Gastrocnemius medialis (tissue), 4 donors: ENCODE measurements at regions not wholly inside any gene's neighbourhood (a gene's known extent, or its start where the extent isn't known, plus 50 kb on each side); places are given as distances from the start of the nearest gene placed in this dataset.
A peak's percentile ranks its signal among the peaks of the same experiment; 100 is the strongest.

Experiments used
- ATAC-seq, 2 donors: fragments of 150-250 bp; one replicate each; pipeline ENCODE4 v1.9.1; 2016
- DNase-seq, 2 donors: peaks; one replicate each; pipeline ENCODE4 v3.0.0-alpha.2; 2019
- H3K27ac ChIP-seq, 4 donors: fragments of 200-600 bp; sonication (generic); 1 replicate in 1 of 4; 2 replicates in 3 of 4; pipeline ENCODE4 v1.5.1; 2016 to 2018; ENCODE audit warnings: mild to moderate bottlenecking in 2 of 4, moderate library complexity in 1 of 4
- H3K27me3 ChIP-seq, 3 donors: fragments of 200-600 bp; sonication (generic) in 2 of 3; 1 replicate in 1 of 3; 2 replicates in 2 of 3; pipeline versions ENCODE4 v1.5.1 to v1.6.0; 2016 to 2019; ENCODE audit warnings: mild to moderate bottlenecking in 1 of 3, moderate library complexity in 1 of 3
- H3K36me3 ChIP-seq, 2 donors: fragments of 200-600 bp; sonication (generic) in 1 of 2; one replicate each; pipeline ENCODE4 v1.5.1; 2017 to 2018
- H3K4me1 ChIP-seq, 2 donors: fragments of 200-600 bp; sonication (generic) in 1 of 2; one replicate each; pipeline ENCODE4 v1.5.1; 2016 to 2017; ENCODE audit warnings: mild to moderate bottlenecking in 2 of 2
- H3K4me3 ChIP-seq, 4 donors: fragments of 200-600 bp; sonication (generic) in 3 of 4; 1 replicate in 1 of 4; 2 replicates in 3 of 4; pipeline ENCODE4 v1.5.1; 2016 to 2019; ENCODE audit warnings: mild to moderate bottlenecking in 2 of 4
- H3K9me3 ChIP-seq, 3 donors: fragments of 200-600 bp; sonication (generic) in 2 of 3; 1 replicate in 1 of 3; 2 replicates in 2 of 3; pipeline ENCODE4 v1.5.1; 2016 to 2019
- POLR2A ChIP-seq, 2 donors: fragments of 450-650 bp; IDR thresholded peaks; one replicate each; pipeline ENCODE4 v1.6.1; 2017; ENCODE audit warnings: antibody characterized with exemption in 2 of 2, mild to moderate bottlenecking in 2 of 2, moderate library complexity in 2 of 2
- in situ Hi-C, 4 donors: fragments of 200-750 bp; cut with MboI; loops; one replicate each; pipeline versions ENCODE4 v1.15.0 to v1.8.0; 2017; ENCODE audit warnings: low sequenced_read_pairs in 4 of 4
- intact Hi-C: fragments of 100-400 bp; cut with DNase I; formaldehyde crosslinking; loops from one replicate; pipeline ENCODE4 v1.15.1; 2023; ENCODE audit warnings: low total_unique reads
- TF ChIP-seq, protein P1 (sequence below), 5 experiments: fragments of 450-650 bp in 3 of 5; fragments of 200-600 bp in 2 of 5; sonication (generic) in 2 of 5; IDR thresholded peaks in 4 of 5; conservative IDR thresholded peaks in 1 of 5; 1 replicate in 4 of 5; 2 replicates in 1 of 5; pipeline ENCODE4 v1.5.1; 2016 to 2019; ENCODE audit warnings: antibody characterized with exemption in 5 of 5, mild to moderate bottlenecking in 3 of 5, moderate library complexity in 3 of 5

DNA sequence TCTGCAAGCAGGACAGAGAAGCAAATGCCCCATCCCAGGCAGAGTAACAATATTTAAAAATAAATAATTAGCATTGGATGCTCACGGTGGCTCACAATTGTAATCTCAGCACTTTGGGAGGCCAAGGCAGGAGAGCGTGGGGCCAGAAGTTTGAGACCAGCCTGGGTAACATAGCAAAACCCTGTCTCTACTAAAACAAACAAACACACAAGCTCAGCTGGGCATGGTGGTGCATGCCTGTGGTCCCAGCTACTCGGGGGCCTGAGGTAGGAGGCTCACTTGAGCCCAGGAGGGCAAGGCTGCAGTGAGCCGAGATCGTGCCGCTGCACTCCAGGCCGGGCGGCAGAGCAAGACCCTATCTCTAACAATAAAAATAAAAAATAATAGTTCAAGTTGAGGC is 74.7 kb upstream of the NCOR2 start:
- TF ChIP-seq, protein P1, sequence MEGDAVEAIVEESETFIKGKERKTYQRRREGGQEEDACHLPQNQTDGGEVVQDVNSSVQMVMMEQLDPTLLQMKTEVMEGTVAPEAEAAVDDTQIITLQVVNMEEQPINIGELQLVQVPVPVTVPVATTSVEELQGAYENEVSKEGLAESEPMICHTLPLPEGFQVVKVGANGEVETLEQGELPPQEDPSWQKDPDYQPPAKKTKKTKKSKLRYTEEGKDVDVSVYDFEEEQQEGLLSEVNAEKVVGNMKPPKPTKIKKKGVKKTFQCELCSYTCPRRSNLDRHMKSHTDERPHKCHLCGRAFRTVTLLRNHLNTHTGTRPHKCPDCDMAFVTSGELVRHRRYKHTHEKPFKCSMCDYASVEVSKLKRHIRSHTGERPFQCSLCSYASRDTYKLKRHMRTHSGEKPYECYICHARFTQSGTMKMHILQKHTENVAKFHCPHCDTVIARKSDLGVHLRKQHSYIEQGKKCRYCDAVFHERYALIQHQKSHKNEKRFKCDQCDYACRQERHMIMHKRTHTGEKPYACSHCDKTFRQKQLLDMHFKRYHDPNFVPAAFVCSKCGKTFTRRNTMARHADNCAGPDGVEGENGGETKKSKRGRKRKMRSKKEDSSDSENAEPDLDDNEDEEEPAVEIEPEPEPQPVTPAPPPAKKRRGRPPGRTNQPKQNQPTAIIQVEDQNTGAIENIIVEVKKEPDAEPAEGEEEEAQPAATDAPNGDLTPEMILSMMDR (IDR thresholded peaks at IDR 0.05 in 4 of 5, conservative IDR thresholded peaks at IDR 0.05 in 1 of 5): no peak
- TF ChIP-seq POLR2A (IDR thresholded peaks at IDR 0.05): no peak
- Histone ChIP-seq H3K36me3 (no peaks in the 10 kb centered on the region), H3K4me3 (no peak overlapping the region), H3K27ac (no peak overlapping the region), H3K9me3 (no peaks in the 10 kb centered on the region), H3K4me1 (peaks cover 3 to 9% of the 10 kb centered on the region in 2 donors), H3K27me3 (no peaks in the 10 kb centered on the region)
- ATAC-seq (no peak), DNase-seq (no peak)
- intact Hi-C loops (no loop called here), in situ Hi-C loops (no loop called here)

DNA sequence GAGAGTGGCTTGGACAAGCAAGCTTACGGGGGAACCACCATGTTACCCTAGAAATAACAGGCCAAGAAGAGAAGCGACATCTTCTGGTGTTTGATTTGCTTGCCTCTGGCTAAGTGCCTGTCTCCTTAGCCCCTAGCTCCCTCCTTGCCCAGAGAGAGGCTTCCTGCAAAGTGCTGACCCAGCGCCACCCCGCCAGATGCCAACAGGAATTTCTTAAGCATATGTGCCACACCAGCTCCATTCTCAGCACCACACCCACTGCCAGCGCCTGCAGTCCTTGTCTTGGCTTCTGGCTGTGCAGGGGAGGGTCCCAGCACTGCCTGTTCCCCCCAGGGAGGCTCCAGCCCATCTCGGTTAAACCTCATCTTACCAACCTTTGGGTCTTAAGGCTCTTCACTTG is 74.2 kb upstream of the NCOR2 start:
- H3K27ac ChIP-seq: no peak overlapping the region
- no peaks in the 10 kb centered on the region for H3K36me3 ChIP-seq
- no peak overlapping the region for H3K4me3 ChIP-seq
- intact Hi-C loops (no loop called here), in situ Hi-C loops (no loop called here)
- DNase-seq (peak in 1 of 2 donors; percentile 25), ATAC-seq (no peak)
- TF ChIP-seq POLR2A (IDR thresholded peaks at IDR 0.05): no peak
- TF ChIP-seq, protein P1 (IDR thresholded peaks at IDR 0.05 in 4 of 5, conservative IDR thresholded peaks at IDR 0.05 in 1 of 5): no peak
- H3K9me3 ChIP-seq: no peaks in the 10 kb centered on the region
- no peaks in the 10 kb centered on the region for H3K27me3 ChIP-seq
- peaks cover 3 to 9% of the 10 kb centered on the region in 2 donors for H3K4me1 ChIP-seq

DNA sequence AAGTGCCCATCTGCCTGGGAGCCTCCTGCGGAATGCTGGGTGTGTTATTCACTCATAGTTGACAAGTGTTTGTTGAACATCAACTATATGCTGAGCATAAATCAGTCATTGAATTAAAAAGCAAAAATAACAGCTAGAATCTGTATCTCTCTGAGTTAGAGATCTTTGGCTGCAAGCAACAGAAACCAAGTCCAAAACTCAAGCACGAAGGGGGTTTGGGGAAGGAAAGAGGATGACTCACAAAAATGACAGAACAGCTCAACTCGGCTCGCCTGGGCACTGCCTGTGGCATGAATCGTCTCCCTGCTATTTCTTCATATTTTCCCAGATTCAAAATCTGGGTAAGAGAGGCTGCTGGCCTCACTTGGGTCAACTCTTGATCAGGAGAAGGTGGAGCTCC is 72.6 kb upstream of the NCOR2 start:
- TF ChIP-seq, protein P1 (IDR thresholded peaks at IDR 0.05 in 4 of 5, conservative IDR thresholded peaks at IDR 0.05 in 1 of 5): no peak
- no peak for TF ChIP-seq POLR2A (IDR thresholded peaks at IDR 0.05)

DNA sequence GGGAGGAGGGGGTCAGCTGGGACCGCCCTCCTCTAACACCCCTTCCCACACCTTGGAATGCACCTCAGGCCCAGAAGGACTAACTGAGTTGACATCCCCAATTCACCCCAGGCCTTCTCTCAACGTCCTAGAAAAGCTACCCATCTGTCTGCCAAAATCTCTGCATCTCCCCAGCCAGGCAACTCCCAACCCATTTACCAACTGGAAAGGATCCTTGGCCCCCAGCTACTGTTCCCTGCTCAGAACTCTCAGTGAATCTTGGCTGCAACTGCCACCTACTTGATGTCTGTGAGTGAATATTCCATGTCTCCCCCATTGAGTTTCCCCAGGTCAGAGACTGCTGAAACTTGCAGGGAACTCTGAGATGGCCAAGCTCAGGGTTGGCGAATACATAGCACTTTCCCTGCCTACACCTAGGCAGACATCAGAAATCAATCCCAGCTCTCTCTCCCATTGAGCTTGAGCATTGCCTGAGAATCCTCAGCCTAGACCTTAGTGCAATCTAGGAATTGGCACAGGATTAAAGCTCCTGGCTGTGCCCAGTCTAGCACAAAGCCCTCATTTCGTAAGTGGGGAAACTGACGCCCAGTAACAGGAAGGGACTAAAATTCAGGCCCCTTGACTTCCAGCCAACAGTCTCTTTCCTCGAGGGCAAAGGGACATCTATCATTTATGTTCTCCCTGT is 71.9 kb upstream of the NCOR2 start:
- Histone ChIP-seq H3K27ac (no peak overlapping the region), H3K9me3 (no peaks in the 10 kb centered on the region), H3K4me1 (peaks cover 11 to 19% of the 10 kb centered on the region in 2 donors), H3K27me3 (no peaks in the 10 kb centered on the region), H3K36me3 (no peaks in the 10 kb centered on the region), H3K4me3 (no peak overlapping the region)
- no peak for DNase-seq
- TF ChIP-seq, protein P1 (IDR thresholded peaks at IDR 0.05 in 4 of 5, conservative IDR thresholded peaks at IDR 0.05 in 1 of 5): no peak
- no peak for TF ChIP-seq POLR2A (IDR thresholded peaks at IDR 0.05)
- ATAC-seq: no peak
- in situ Hi-C loops (loop anchor here in 1 of 4 donors (10.0 kb wide), 1 partner anchor 54 kb away; no protein-coding TSS in a partner anchor), intact Hi-C loops (no loop called here)

More for the DNA sequence above, 72.6 kb upstream of the NCOR2 start:
- no peak for DNase-seq
- in situ Hi-C loops: no loop called here
- no peak overlapping the region for H3K4me3 ChIP-seq
- H3K36me3 ChIP-seq: no peaks in the 10 kb centered on the region
- H3K4me1 ChIP-seq: peaks cover 11 to 19% of the 10 kb centered on the region in 2 donors
- no peaks in the 10 kb centered on the region for H3K27me3 ChIP-seq
- no peaks in the 10 kb centered on the region for H3K9me3 ChIP-seq
- ATAC-seq: no peak
- intact Hi-C loops: no loop called here
- no peak overlapping the region for H3K27ac ChIP-seq
